ENCODE measurements at regions not wholly inside any gene's neighbourhood (a gene's known extent, or its start where the extent isn't known, plus 50 kb on each side); places are given as distances from the start of the nearest gene placed in this dataset.

GRCh38 chr13:67443923-67444322 lies 213.8 kb upstream of the PCDH9 start:
- Histone ChIP-seq H3K27me3 (no peaks in the 10 kb centered on the region), H3K4me1 (no peaks in the 10 kb centered on the region), H3K9me3 (no peaks in the 10 kb centered on the region), H3K27ac (no peak overlapping the region), H3K4me3 (no peak overlapping the region), H3K36me3 (no peaks in the 10 kb centered on the region)
- TF ChIP-seq, protein P1, sequence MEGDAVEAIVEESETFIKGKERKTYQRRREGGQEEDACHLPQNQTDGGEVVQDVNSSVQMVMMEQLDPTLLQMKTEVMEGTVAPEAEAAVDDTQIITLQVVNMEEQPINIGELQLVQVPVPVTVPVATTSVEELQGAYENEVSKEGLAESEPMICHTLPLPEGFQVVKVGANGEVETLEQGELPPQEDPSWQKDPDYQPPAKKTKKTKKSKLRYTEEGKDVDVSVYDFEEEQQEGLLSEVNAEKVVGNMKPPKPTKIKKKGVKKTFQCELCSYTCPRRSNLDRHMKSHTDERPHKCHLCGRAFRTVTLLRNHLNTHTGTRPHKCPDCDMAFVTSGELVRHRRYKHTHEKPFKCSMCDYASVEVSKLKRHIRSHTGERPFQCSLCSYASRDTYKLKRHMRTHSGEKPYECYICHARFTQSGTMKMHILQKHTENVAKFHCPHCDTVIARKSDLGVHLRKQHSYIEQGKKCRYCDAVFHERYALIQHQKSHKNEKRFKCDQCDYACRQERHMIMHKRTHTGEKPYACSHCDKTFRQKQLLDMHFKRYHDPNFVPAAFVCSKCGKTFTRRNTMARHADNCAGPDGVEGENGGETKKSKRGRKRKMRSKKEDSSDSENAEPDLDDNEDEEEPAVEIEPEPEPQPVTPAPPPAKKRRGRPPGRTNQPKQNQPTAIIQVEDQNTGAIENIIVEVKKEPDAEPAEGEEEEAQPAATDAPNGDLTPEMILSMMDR (IDR thresholded peaks at IDR 0.05): no peak
- DNase-seq (no peak), ATAC-seq (no peak)
- intact Hi-C loops (cut with DNase I): no loop called here

GRCh38 chr13:67440236-67440975 lies 210.3 kb upstream of the PCDH9 start:
- Histone ChIP-seq H3K4me1 (no peaks in the 10 kb centered on the region), H3K36me3 (no peaks in the 10 kb centered on the region), H3K4me3 (no peak overlapping the region), H3K27me3 (no peaks in the 10 kb centered on the region), H3K9me3 (no peaks in the 10 kb centered on the region), H3K27ac (no peak overlapping the region)
- DNase-seq: no peak
- TF ChIP-seq, protein P1 (IDR thresholded peaks at IDR 0.05): no peak
- intact Hi-C loops (cut with DNase I): no loop called here
- ATAC-seq: no peak

DNA sequence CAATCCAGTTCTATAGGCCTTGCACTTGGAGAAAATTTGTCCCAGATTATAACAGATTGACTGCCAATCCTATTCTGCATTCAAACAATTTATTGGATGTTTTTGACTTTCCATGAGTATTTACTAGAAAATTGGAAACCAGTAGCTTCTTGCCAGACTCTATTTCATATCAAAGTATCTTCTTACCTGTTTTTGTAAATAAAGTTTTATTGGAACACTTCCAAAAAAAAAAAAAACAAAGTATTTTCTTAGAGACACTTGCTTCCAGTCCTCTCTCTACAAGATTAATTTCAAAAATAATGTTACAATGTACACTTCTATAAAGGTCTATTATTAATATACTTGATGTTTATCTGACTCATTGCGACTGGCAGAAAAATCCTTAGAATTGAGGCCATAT lies 209.2 kb upstream of the PCDH9 start:
- TF ChIP-seq, protein P1 (IDR thresholded peaks at IDR 0.05): no peak
- intact Hi-C loops (cut with DNase I): no loop called here
- H3K27me3 ChIP-seq: no peaks in the 10 kb centered on the region
- no peaks in the 10 kb centered on the region for H3K4me1 ChIP-seq
- ATAC-seq (no peak), DNase-seq (no peak)
- no peaks in the 10 kb centered on the region for H3K9me3 ChIP-seq
- H3K4me3 ChIP-seq: no peak overlapping the region
- no peak overlapping the region for H3K27ac ChIP-seq
- no peaks in the 10 kb centered on the region for H3K36me3 ChIP-seq

GRCh38 chr13:67438465-67438864 lies 208.3 kb upstream of the PCDH9 start:
- Histone ChIP-seq H3K27ac (no peak overlapping the region), H3K36me3 (no peaks in the 10 kb centered on the region), H3K4me1 (no peaks in the 10 kb centered on the region), H3K4me3 (no peak overlapping the region), H3K9me3 (no peaks in the 10 kb centered on the region), H3K27me3 (no peaks in the 10 kb centered on the region)
- no peak for DNase-seq
- intact Hi-C loops (cut with DNase I): no loop called here
- ATAC-seq: no peak
- TF ChIP-seq, protein P1 (IDR thresholded peaks at IDR 0.05): no peak

DNA sequence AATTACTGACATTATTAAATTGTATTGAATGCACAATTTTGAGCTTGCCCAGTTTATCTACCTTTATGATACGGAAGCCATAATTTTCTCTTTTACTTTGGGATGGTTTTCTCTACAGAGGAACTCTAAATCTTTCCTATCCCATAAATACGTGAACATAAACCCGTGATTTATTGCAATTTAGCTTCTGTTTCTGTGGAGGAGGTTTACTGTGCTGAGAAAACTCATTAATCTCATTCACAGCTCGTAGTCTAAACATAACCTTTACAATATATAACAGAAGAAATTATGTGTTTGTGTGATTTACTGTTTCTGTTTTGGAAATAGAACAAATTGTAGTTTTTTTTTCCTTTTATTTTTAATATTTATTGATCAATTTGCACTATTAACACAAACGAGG lies 207.1 kb upstream of the PCDH9 start:
- no peak for ATAC-seq
- intact Hi-C loops (cut with DNase I): no loop called here
- Histone ChIP-seq H3K4me1 (no peaks in the 10 kb centered on the region), H3K4me3 (no peak overlapping the region), H3K27ac (no peak overlapping the region), H3K36me3 (no peaks in the 10 kb centered on the region), H3K9me3 (no peaks in the 10 kb centered on the region), H3K27me3 (no peaks in the 10 kb centered on the region)
- DNase-seq: no peak
- TF ChIP-seq, protein P1 (IDR thresholded peaks at IDR 0.05): no peak

DNA sequence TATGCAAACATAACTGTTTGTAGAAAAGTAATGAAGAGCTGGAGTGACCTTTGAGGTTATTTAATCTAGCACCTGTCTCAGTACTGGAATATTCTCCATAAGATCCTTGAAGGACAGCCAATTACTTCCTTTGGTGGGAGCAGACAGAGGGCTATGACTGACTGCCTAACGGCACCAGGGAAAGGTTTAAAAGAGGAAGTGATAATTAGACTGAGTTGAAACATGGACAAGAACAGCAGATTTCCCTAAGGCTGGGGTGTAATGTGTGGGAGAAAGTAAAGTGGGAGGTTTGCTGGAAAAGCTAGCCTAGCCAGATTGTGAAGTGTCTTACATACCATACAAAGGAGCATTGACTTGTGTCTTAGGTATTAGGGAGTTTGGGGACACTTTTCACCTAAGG lies 191.3 kb upstream of the PCDH9 start:
- Histone ChIP-seq H3K9me3 (no peaks in the 10 kb centered on the region), H3K4me3 (no peak overlapping the region), H3K27me3 (no peaks in the 10 kb centered on the region), H3K36me3 (no peaks in the 10 kb centered on the region), H3K27ac (no peak overlapping the region), H3K4me1 (no peaks in the 10 kb centered on the region)
- no peak for DNase-seq
- TF ChIP-seq, protein P1 (IDR thresholded peaks at IDR 0.05): no peak
- intact Hi-C loops (cut with DNase I): no loop called here
- ATAC-seq: no peak
